ENCODE measurements at regions not wholly inside any gene's neighbourhood (a gene's known extent, or its start where the extent isn't known, plus 50 kb on each side); places are given as distances from the start of the nearest gene placed in this dataset.

GRCh38 chr1:192104852-192105251 lies 53.4 kb upstream of the RGS18 start:
- TF ChIP-seq CTCF (IDR thresholded peaks at IDR 0.05) (no peak), POLR2A (IDR thresholded peaks at IDR 0.05) (no peak), POLR2AphosphoS5 (IDR thresholded peaks at IDR 0.05) (no peak), EP300 (IDR thresholded peaks at IDR 0.05) (no peak)

Data from upper lobe of left lung (tissue), 4 donors.